K562 (cell line): ENCODE measurements at regions not wholly inside any gene's neighbourhood (a gene's known extent, or its start where the extent isn't known, plus 50 kb on each side); places are given as distances from the start of the nearest gene placed in this dataset.

Experiments
- ATAC-seq: fragments of 200-7000 bp; cut with Tn5 transposase; 3 replicates; pipeline ENCODE4 v1.9.1; 2020; ENCODE audit warnings: moderate library complexity
- BruUV-seq: library from RNA; stranded (reverse); fragments of 400-500 nt; replicated peaks from 2 replicates; lab custom pipeline; 2021; lab: Mats Ljungman, UMichigan
- CTCF ChIA-PET: fragments of 300-600 bp; formaldehyde crosslinking; extraction: SDS; loops from one replicate; lab custom pipeline; 2021; ENCODE audit warnings: low intra/inter-chr PET ratio; lab: Yijun Ruan, JAX
- POLR2A ChIA-PET: fragments of 300-600, 350-650 bp; sonication (Branson Sonifier 250); formaldehyde crosslinking; extraction: SDS; loops from one replicate; lab custom pipeline; 2021; ENCODE audit warnings: antibody characterized with exemption, inconsistent platforms; lab: Yijun Ruan, JAX
- DNase-seq, 4 experiments: peaks; one replicate each; pipeline versions ENCODE4 v3.0.0 to v3.0.0-alpha.2; 2011 to 2018; ENCODE audit warnings: low spot score in 3 of 4, mixed read lengths in 3 of 4; ENCODE audit errors: extremely low read depth in 1 of 4
- FAIRE-seq: peaks from 2 replicates; lab custom pipeline; 2011; peaks lifted over from hg19 to GRCh38; lab: Jason Lieb, UNC
- H2AFZ ChIP-seq: 2 replicates; pipeline ENCODE4 v1.6.0; 2011; ENCODE audit warnings: low read depth, low read length, control low read depth, inconsistent platforms
- H3K27ac ChIP-seq: fragments of 200-600 bp; 3 replicates; pipeline ENCODE4 v1.8.0; 2011; ENCODE audit warnings: low read depth, mild to moderate bottlenecking, control low read depth, inconsistent platforms, low read length, moderate library complexity, mixed read lengths; ENCODE audit errors: extremely low read depth
- H3K27me3 ChIP-seq, 2 experiments: fragments of 300-600 bp in 1 of 2; 2 replicates in 1 of 2; 3 replicates in 1 of 2; pipeline versions ENCODE4 v1.6.0 to v1.8.0; 2011; ENCODE audit warnings: inconsistent platforms in 2 of 2, low read length in 2 of 2, mild to moderate bottlenecking in 1 of 2, mixed read lengths in 1 of 2, moderate library complexity in 1 of 2; ENCODE audit not compliant: control insufficient read depth in 2 of 2, insufficient read depth in 2 of 2
- H3K36me3 ChIP-seq: fragments of 300-600 bp; 3 replicates; pipeline ENCODE4 v1.8.0; 2011; ENCODE audit warnings: mild to moderate bottlenecking, low read length, inconsistent platforms; ENCODE audit not compliant: control insufficient read depth, insufficient read depth
- H3K4me1 ChIP-seq, 2 experiments: fragments of 200-600 bp in 1 of 2; replicated peaks in 1 of 2; 2 replicates in 1 of 2; 3 replicates in 1 of 2; pipeline versions ENCODE4 v1.5.1 to v1.8.0; 2011; ENCODE audit warnings: inconsistent platforms in 2 of 2, low read length in 2 of 2, mild to moderate bottlenecking in 1 of 2, mixed read lengths in 1 of 2, moderate library complexity in 1 of 2; ENCODE audit not compliant: control insufficient read depth in 2 of 2, insufficient read depth in 2 of 2
- H3K4me2 ChIP-seq: 2 replicates; pipeline ENCODE4 v1.6.1; 2011; ENCODE audit warnings: low read length, control low read depth, inconsistent platforms, mixed read lengths; ENCODE audit not compliant: insufficient read depth
- H3K4me3 ChIP-seq: fragments of 200-600 bp; sonication (generic), shearing (Covaris generic); 2 replicates; pipeline ENCODE4 v1.5.1; 2016; ENCODE audit warnings: control low read depth, inconsistent platforms
- H3K79me2 ChIP-seq: fragments of 200-600 bp; 3 replicates; pipeline ENCODE4 v1.8.0; 2011; ENCODE audit warnings: low read length, inconsistent platforms; ENCODE audit not compliant: control insufficient read depth, insufficient read depth
- H3K9ac ChIP-seq, 2 experiments: 2 replicates each; pipeline versions ENCODE4 v1.6.0 to v1.6.1; 2011; ENCODE audit warnings: low read depth in 2 of 2, low read length in 2 of 2, control low read depth in 1 of 2, inconsistent platforms in 1 of 2, mild to moderate bottlenecking in 1 of 2, mixed read lengths in 1 of 2; ENCODE audit not compliant: insufficient read depth in 1 of 2
- H3K9me1 ChIP-seq: one replicate; pipeline ENCODE4 v1.6.0; 2011; ENCODE audit warnings: inconsistent platforms, mild to moderate bottlenecking, low read length, moderate library complexity; ENCODE audit not compliant: control insufficient read depth, insufficient read depth
- H3K9me3 ChIP-seq: replicated peaks from 2 replicates; pipeline ENCODE4 v1.5.1; 2011; ENCODE audit warnings: low read depth, low read length, inconsistent platforms; ENCODE audit not compliant: control insufficient read depth, insufficient read depth
- H4K20me1 ChIP-seq: replicated peaks from 2 replicates; pipeline ENCODE4 v1.6.1; 2011; ENCODE audit warnings: low read length, inconsistent platforms, mixed read lengths; ENCODE audit not compliant: control insufficient read depth, insufficient read depth
- USF1 ChIP-seq: sonication (generic); formaldehyde crosslinking; IDR thresholded peaks from 2 replicates; pipeline ENCODE4 v1.9.0; 2022; ENCODE audit warnings: mild to moderate bottlenecking, missing genetic modification reagents
- WGBS: fragments of 100-300 bp; shearing (Covaris generic); methylation state at CpG from one replicate; pipeline ENCODE4 v1.1.6; 2016; ENCODE audit warnings: low coverage, mixed read lengths; ENCODE audit not compliant: insufficient coverage; ENCODE audit errors: missing lambda C conversion rate; 5-methylcytosine and 5-hydroxymethylcytosine counted together
- in situ Hi-C: fragments of 300-500 bp; cut with MboI; formaldehyde crosslinking; loops from 4 replicates; pipeline ENCODE4 v1.15.0; 2018; ENCODE audit warnings: inconsistent platforms, mixed read lengths
- intact Hi-C: fragments of 100-400 bp; cut with micrococcal nuclease; formaldehyde crosslinking; loops from 2 replicates; pipeline ENCODE4 v1.14.2; 2022
- TF ChIP-seq, protein P1 (sequence below): sonication (generic); formaldehyde crosslinking; IDR thresholded peaks from 2 replicates; pipeline ENCODE4 v1.5.0; 2020; ENCODE audit warnings: missing genetic modification reagents
- TF ChIP-seq, protein P2 (sequence below): sonication (generic); IDR thresholded peaks from 2 replicates; pipeline ENCODE4 v1.6.1; 2016

DNA sequence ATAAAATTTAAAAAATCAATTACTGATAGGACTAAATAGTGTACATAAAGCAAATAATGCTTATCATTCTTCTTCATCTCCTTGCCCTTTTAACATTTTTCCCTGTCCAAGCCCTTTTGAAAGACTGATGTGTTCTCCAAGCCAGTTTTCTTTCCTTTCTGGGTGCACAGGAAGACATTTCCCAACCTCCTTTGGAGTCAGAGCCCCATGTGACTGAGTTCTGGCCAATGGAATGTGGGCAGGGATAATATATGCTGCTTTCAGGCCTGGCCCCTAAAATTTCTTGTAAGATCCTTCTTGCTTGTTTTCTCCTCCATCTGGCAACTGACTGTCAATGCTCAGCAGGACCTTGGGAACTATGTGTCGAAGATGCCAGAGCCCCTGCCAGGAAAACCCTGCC lies 197.5 kb downstream of the EMX2 start:
- no peaks in the 10 kb centered on the region for H3K9me3 ChIP-seq
- H3K4me3 ChIP-seq = no peak overlapping the region
- in situ Hi-C loops = no loop called here
- no TSS peak for BruUV-seq
- POLR2A ChIA-PET = no interaction called here
- peaks cover 0 to 9% of the 10 kb centered on the region in 2 experiments; a peak in 3 of 5 replicates for H3K27me3 ChIP-seq
- no peak overlapping the region for H3K27ac ChIP-seq
- H4K20me1 ChIP-seq = no peaks in the 10 kb centered on the region
- no peak for ATAC-seq
- TF ChIP-seq, protein P1, sequence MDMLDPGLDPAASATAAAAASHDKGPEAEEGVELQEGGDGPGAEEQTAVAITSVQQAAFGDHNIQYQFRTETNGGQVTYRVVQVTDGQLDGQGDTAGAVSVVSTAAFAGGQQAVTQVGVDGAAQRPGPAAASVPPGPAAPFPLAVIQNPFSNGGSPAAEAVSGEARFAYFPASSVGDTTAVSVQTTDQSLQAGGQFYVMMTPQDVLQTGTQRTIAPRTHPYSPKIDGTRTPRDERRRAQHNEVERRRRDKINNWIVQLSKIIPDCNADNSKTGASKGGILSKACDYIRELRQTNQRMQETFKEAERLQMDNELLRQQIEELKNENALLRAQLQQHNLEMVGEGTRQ = peak; percentile 70
- TF ChIP-seq, protein P2, sequence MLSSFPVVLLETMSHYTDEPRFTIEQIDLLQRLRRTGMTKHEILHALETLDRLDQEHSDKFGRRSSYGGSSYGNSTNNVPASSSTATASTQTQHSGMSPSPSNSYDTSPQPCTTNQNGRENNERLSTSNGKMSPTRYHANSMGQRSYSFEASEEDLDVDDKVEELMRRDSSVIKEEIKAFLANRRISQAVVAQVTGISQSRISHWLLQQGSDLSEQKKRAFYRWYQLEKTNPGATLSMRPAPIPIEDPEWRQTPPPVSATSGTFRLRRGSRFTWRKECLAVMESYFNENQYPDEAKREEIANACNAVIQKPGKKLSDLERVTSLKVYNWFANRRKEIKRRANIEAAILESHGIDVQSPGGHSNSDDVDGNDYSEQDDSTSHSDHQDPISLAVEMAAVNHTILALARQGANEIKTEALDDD = no peak
- peak; percentile 32; the same call in 1 of the 2 replicates for TF ChIP-seq USF1 (CRISPR knock-in tag)
- TF ChIP-seq, all 486 proteins: peak for 2
- no peaks in the 10 kb centered on the region for H3K79me2 ChIP-seq
- no peak overlapping the region for H3K9ac ChIP-seq
- DNase-seq = peak in 1 of 4 experiments; percentile 4
- intact Hi-C loops = no loop called here
- H3K4me1 ChIP-seq = no peaks in the 10 kb centered on the region
- H3K9me1 ChIP-seq = no peaks in the 10 kb centered on the region
- WGBS = 20% methylated on average over 1 of the region's 1 CpG
- no peak overlapping the region for H2AFZ ChIP-seq
- no peak overlapping the region for H3K4me2 ChIP-seq
- H3K36me3 ChIP-seq = no peaks in the 10 kb centered on the region
- no peak for FAIRE-seq
- CTCF ChIA-PET = no interaction called here
